HUES48 (cell line): ENCODE measurements at regions not wholly inside any gene's neighbourhood (a gene's known extent, or its start where the extent isn't known, plus 50 kb on each side); places are given as distances from the start of the nearest gene placed in this dataset.

Experiments used
- H3K27ac ChIP-seq: one replicate; pipeline ENCODE4 v1.7.0; 2013; ENCODE audit warnings: low read depth, low read length, inconsistent platforms
- H3K27me3 ChIP-seq: 2 replicates; pipeline ENCODE4 v1.6.1; 2013; ENCODE audit warnings: mild to moderate bottlenecking, low read length; ENCODE audit not compliant: control insufficient read depth, insufficient read depth
- H3K36me3 ChIP-seq: 2 replicates; pipeline ENCODE4 v1.6.1; 2013; ENCODE audit warnings: low read length; ENCODE audit not compliant: control insufficient read depth, insufficient read depth
- H3K4me1 ChIP-seq: 2 replicates; pipeline ENCODE4 v1.6.1; 2013; ENCODE audit warnings: mild to moderate bottlenecking, low read length; ENCODE audit not compliant: control insufficient read depth, insufficient read depth
- H3K4me3 ChIP-seq: 2 replicates; pipeline ENCODE4 v1.5.1; 2013; ENCODE audit warnings: mild to moderate bottlenecking, low read depth, low read length
- H3K9ac ChIP-seq: 2 replicates; pipeline ENCODE4 v1.6.1; 2013; ENCODE audit warnings: mild to moderate bottlenecking, low read depth, low read length, moderate library complexity
- H3K9me3 ChIP-seq: 2 replicates; pipeline ENCODE4 v1.6.1; 2013; ENCODE audit warnings: low read length; ENCODE audit not compliant: control insufficient read depth, insufficient read depth

DNA sequence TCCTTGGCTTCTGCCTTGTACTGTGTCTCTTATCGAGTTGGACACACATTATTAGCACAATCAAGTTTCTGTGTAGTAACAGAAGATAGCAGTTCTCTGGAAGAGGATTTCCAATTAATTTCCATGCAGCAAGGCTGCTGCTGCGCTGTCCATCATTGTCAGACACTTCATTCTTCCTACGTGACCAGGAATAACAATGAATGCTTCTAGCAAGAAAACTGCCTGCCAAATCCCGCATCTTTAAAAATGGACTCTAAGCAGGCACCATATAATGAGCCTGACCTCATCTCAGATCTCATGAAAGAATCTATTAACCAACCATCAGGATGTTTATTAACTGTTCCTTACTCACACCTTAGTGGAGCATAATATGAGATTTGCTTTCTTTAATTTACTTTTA is 1067.7 kb upstream of the FAM98A start:
- no peaks in the 10 kb centered on the region for H3K27me3 ChIP-seq
- no peak overlapping the region for H3K9ac ChIP-seq
- H3K36me3 ChIP-seq, result no peaks in the 10 kb centered on the region
- no peak overlapping the region for H3K27ac ChIP-seq
- no peak overlapping the region for H3K4me3 ChIP-seq
- H3K9me3 ChIP-seq, result no peaks in the 10 kb centered on the region
- no peaks in the 10 kb centered on the region for H3K4me1 ChIP-seq

DNA sequence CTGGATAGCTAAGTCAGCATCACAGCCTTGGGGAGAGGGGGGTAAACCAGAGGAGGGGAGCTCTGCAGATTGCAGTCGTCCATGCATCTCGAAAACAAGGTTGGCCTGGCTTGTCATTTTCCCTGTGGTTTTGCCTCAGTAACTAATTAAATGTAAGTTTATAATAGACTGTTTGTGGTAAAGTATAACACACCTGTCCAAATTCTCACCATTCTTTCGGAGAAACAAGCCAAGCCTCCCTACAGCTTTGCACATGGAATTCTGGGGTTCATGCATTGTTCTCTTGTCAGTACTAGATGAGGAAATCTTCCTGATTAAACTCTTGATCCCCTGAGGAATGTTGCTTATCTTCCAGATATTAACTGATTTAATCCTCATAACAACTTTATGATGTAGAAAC is 1065.2 kb upstream of the FAM98A start:
- Histone ChIP-seq H3K9me3 (no peaks in the 10 kb centered on the region), H3K27ac (no peak overlapping the region), H3K4me3 (no peak overlapping the region), H3K27me3 (no peaks in the 10 kb centered on the region), H3K36me3 (no peaks in the 10 kb centered on the region), H3K9ac (no peak overlapping the region), H3K4me1 (no peaks in the 10 kb centered on the region)

DNA sequence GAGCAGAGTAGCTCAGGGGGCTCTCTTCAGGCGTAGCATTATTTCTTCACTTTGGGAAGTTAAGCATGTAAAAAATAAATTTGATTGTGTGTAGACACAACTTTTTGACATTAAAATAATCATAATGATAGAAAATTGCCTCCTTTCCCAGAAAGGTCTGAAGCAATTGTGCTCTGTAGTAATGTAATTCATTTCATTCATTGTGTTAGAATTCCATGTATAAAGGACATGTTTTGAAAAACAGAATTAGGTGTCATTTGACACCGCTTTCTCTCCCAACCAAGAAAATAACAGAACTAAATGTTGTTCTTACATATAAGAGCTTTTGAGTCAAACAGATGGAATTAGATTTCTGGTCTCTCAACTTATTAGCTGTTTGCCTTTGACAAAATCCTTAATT is 1064.2 kb upstream of the FAM98A start:
- no peaks in the 10 kb centered on the region for H3K4me1 ChIP-seq
- H3K36me3 ChIP-seq, result no peaks in the 10 kb centered on the region
- no peaks in the 10 kb centered on the region for H3K9me3 ChIP-seq
- no peaks in the 10 kb centered on the region for H3K27me3 ChIP-seq
- H3K27ac ChIP-seq, result no peak overlapping the region
- H3K9ac ChIP-seq, result no peak overlapping the region
- H3K4me3 ChIP-seq, result no peak overlapping the region

DNA sequence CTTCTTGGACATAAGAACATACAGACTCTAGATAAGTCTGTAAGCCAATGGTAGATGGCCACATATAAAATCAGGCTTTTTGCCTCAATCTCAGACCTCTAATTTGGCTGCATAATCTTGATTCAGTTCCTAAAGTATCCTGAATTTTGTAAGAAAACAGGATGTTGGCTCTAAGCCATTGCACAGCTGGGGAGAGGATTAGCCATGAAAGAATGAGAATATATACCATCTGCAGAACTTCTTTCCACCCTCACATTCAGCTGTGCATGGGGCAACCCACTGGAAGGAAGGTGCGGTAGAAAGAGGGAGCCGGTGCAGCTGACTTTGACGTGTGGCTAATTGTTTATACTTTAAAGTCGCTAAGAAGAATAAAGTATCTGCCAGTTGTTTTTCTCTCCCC is 1061.6 kb upstream of the FAM98A start:
- Histone ChIP-seq H3K4me1 (no peaks in the 10 kb centered on the region), H3K9ac (no peak overlapping the region), H3K36me3 (no peaks in the 10 kb centered on the region), H3K9me3 (no peaks in the 10 kb centered on the region), H3K27ac (no peak overlapping the region), H3K27me3 (no peaks in the 10 kb centered on the region), H3K4me3 (no peak overlapping the region)

DNA sequence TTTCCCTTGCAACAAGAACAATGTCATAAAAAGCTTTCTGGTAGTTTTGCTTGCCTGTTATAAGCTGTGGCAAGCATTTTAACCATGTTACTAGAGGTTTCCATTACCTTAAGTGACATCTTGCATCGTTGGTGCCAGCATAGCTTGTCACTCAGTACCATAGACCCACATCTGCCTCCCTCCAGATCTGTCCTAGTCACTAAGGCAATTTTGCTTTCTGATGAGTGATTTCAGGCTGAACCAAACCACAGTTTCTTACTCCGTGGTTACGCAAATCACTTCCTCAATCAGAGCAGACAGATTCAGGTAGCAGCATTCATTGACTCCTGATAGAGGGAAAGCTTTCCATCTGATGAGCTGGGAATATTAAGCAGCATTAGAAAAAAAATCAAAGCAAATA is 1057.5 kb upstream of the FAM98A start:
- no peaks in the 10 kb centered on the region for H3K36me3 ChIP-seq
- no peak overlapping the region for H3K4me3 ChIP-seq
- H3K9ac ChIP-seq, result no peak overlapping the region
- no peak overlapping the region for H3K27ac ChIP-seq
- no peaks in the 10 kb centered on the region for H3K27me3 ChIP-seq
- H3K9me3 ChIP-seq, result no peaks in the 10 kb centered on the region
- no peaks in the 10 kb centered on the region for H3K4me1 ChIP-seq

DNA sequence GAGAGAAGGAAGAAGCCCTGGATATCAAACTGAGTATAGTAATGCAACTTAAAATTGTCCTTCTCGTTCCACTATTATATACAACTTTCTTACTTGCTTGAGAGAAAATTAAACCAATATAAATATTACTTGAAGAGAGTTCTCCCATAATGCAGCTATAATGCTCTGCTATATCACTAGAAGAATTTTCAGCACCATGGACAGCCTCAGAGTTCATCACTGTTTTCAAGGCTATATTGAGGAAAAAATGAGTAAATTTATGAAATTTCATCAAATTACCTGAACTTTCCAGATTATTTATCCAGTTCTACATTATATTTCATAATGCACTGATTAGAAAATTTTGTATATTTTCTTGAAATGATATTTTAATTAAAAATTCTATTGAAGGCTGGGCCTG is 1053.5 kb upstream of the FAM98A start:
- no peaks in the 10 kb centered on the region for H3K9me3 ChIP-seq

GRCh38 chr2:34646901-34647300 is 1047.8 kb upstream of the FAM98A start:
- Histone ChIP-seq H3K4me3 (no peak overlapping the region), H3K27ac (no peak overlapping the region), H3K4me1 (no peaks in the 10 kb centered on the region), H3K36me3 (no peaks in the 10 kb centered on the region), H3K27me3 (no peaks in the 10 kb centered on the region), H3K9me3 (no peaks in the 10 kb centered on the region), H3K9ac (no peak overlapping the region)

More for the DNA sequence above, 1053.5 kb upstream of the FAM98A start:
- H3K36me3 ChIP-seq, result no peaks in the 10 kb centered on the region
- H3K9ac ChIP-seq, result no peak overlapping the region
- no peaks in the 10 kb centered on the region for H3K27me3 ChIP-seq
- H3K4me1 ChIP-seq, result no peaks in the 10 kb centered on the region
- H3K4me3 ChIP-seq, result no peak overlapping the region
- no peak overlapping the region for H3K27ac ChIP-seq

- Histone ChIP-seq H3K4me1 (no peaks in the 10 kb centered on the region), H3K9ac (no peak overlapping the region), H3K27me3 (no peaks in the 10 kb centered on the region), H3K4me3 (no peak overlapping the region), H3K9me3 (peaks cover 16% of the 10 kb centered on the region; the same call in 1 of the 2 replicates), H3K27ac (no peak overlapping the region), H3K36me3 (no peaks in the 10 kb centered on the region)
Measured at GRCh38 chr2:34632327-34632726, 1033.2 kb upstream of the FAM98A start.

DNA sequence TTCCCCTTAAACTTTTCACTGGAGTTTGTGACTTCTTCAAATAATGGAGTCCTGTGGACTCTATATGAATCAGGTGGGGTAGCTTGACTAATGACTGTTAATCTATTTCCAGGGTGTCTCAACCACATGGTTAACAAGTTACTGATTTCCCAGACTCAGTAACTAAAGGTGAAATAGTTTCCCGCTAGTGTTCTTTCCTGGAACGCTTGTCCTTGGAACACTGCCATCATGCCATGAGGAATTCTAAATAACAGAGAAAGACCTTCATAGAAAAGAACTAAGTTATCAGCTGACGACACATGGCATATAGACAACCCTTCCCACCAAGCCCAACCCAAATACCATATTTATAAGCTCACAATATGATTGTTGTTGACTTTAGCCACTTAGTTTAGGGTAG is 1027.9 kb upstream of the FAM98A start:
- Histone ChIP-seq H3K9ac (no peak overlapping the region), H3K9me3 (no peaks in the 10 kb centered on the region), H3K27ac (no peak overlapping the region), H3K4me1 (no peaks in the 10 kb centered on the region), H3K27me3 (no peaks in the 10 kb centered on the region), H3K4me3 (no peak overlapping the region), H3K36me3 (no peaks in the 10 kb centered on the region)

- no peak overlapping the region for H3K4me3 ChIP-seq
- H3K27me3 ChIP-seq, result no peaks in the 10 kb centered on the region
- H3K27ac ChIP-seq, result no peak overlapping the region
- no peaks in the 10 kb centered on the region for H3K4me1 ChIP-seq
- no peak overlapping the region for H3K9ac ChIP-seq
- no peaks in the 10 kb centered on the region for H3K9me3 ChIP-seq
- no peaks in the 10 kb centered on the region for H3K36me3 ChIP-seq
Measured at GRCh38 chr2:34604164-34604563, 1005.1 kb upstream of the FAM98A start.

- no peak overlapping the region for H3K27ac ChIP-seq
- no peak overlapping the region for H3K9ac ChIP-seq
- no peak overlapping the region for H3K4me3 ChIP-seq
- H3K27me3 ChIP-seq, result no peaks in the 10 kb centered on the region
- H3K4me1 ChIP-seq, result no peaks in the 10 kb centered on the region
- H3K9me3 ChIP-seq, result no peaks in the 10 kb centered on the region
- H3K36me3 ChIP-seq, result no peaks in the 10 kb centered on the region
Measured at GRCh38 chr2:34602262-34602661, 1003.2 kb upstream of the FAM98A start.

GRCh38 chr2:34601561-34601960 is 1002.5 kb upstream of the FAM98A start:
- Histone ChIP-seq H3K9ac (no peak overlapping the region), H3K27me3 (no peaks in the 10 kb centered on the region), H3K36me3 (no peaks in the 10 kb centered on the region), H3K9me3 (no peaks in the 10 kb centered on the region), H3K4me3 (no peak overlapping the region), H3K4me1 (no peaks in the 10 kb centered on the region), H3K27ac (no peak overlapping the region)
